PC-9 (cell line): ENCODE measurements at regions not wholly inside any gene's neighbourhood (a gene's known extent, or its start where the extent isn't known, plus 50 kb on each side); places are given as distances from the start of the nearest gene placed in this dataset.

Experiments
- BruUV-seq: library from RNA; stranded (reverse); fragments of 400-500 nt; replicated peaks from 2 replicates; lab custom pipeline; 2021; lab: Mats Ljungman, UMichigan
- CTCF ChIA-PET: fragments of 300-600 bp; sonication (Branson Sonifier 250); formaldehyde crosslinking; loops from one replicate; lab custom pipeline; 2022; ENCODE audit warnings: antibody characterized with exemption; lab: Charles Lee
- POLR2A ChIA-PET: fragments of 300-600 bp; sonication (Branson Sonifier 250); formaldehyde crosslinking; loops from one replicate; lab custom pipeline; 2022; ENCODE audit warnings: antibody characterized with exemption; ENCODE audit not compliant: unreplicated experiment; lab: Charles Lee
- DNase-seq, 2 experiments: peaks; one replicate each; pipeline versions ENCODE4 v3.0.0 to v3.0.0-alpha.2; 2015 to 2022; ENCODE audit warnings: mixed read lengths in 1 of 2
- H2AFZ ChIP-seq: fragments of 200-600 bp; sonication (generic); 2 replicates; pipeline ENCODE4 v1.8.1; 2017; ENCODE audit warnings: antibody characterized with exemption
- H3F3A ChIP-seq: fragments of 200-600 bp; sonication (generic); 2 replicates; pipeline ENCODE4 v1.8.1; 2017; ENCODE audit warnings: antibody characterized with exemption, mild to moderate bottlenecking, low read depth; ENCODE audit not compliant: insufficient read depth
- H3K27ac ChIP-seq: fragments of 200-600 bp; sonication (generic); 2 replicates; pipeline ENCODE4 v1.6.1; 2016; ENCODE audit warnings: mixed run types
- H3K27me3 ChIP-seq: fragments of 200-600 bp; sonication (generic); 2 replicates; pipeline ENCODE4 v1.6.1; 2016; ENCODE audit warnings: low read depth, mixed run types; ENCODE audit not compliant: insufficient read depth
- H3K36me3 ChIP-seq: fragments of 200-600 bp; sonication (generic); 2 replicates; pipeline ENCODE4 v1.6.1; 2016; ENCODE audit warnings: low read depth, mixed run types
- H3K4me1 ChIP-seq: fragments of 200-600 bp; sonication (generic); replicated peaks from 2 replicates; pipeline ENCODE4 v1.6.1; 2016; ENCODE audit warnings: mixed run types; ENCODE audit not compliant: insufficient read depth
- H3K4me2 ChIP-seq: fragments of 200-600 bp; sonication (generic); 2 replicates; pipeline ENCODE4 v1.6.1; 2017; ENCODE audit warnings: mixed run types
- H3K4me3 ChIP-seq: fragments of 200-600 bp; sonication (generic); 2 replicates; pipeline ENCODE4 v1.6.1; 2016; ENCODE audit warnings: mixed run types
- H3K79me2 ChIP-seq: fragments of 200-600 bp; sonication (generic); 2 replicates; pipeline ENCODE4 v1.6.1; 2017; ENCODE audit warnings: low read depth, mixed run types
- H3K9me2 ChIP-seq: fragments of 200-600 bp; sonication (generic); 2 replicates; pipeline ENCODE4 v1.8.1; 2017; ENCODE audit warnings: mild to moderate bottlenecking; ENCODE audit not compliant: insufficient read depth
- H3K9me3 ChIP-seq: fragments of 200-600 bp; sonication (generic); 2 replicates; pipeline ENCODE4 v1.8.1; 2016; ENCODE audit warnings: low read depth; ENCODE audit not compliant: insufficient read depth
- H4K20me1 ChIP-seq: fragments of 200-600 bp; sonication (generic); 2 replicates; pipeline ENCODE4 v1.8.1; 2017; ENCODE audit not compliant: insufficient read depth
- EZH2 ChIP-seq: fragments of 200-600 bp; sonication (generic); IDR thresholded peaks from 2 replicates; pipeline ENCODE4 v1.8.0; 2017; ENCODE audit warnings: antibody characterized with exemption, low read depth
- intact Hi-C: fragments of 100-400 bp; cut with micrococcal nuclease; formaldehyde crosslinking; loops from one replicate; pipeline ENCODE4 v1.10.0; 2022; ENCODE audit not compliant: unreplicated experiment
- TF ChIP-seq, protein P1 (sequence below): fragments of 200-600 bp; sonication (generic); conservative IDR thresholded peaks from 2 replicates; pipeline ENCODE4 v1.6.1; 2017; ENCODE audit warnings: mixed run types, antibody characterized with exemption, mild to moderate bottlenecking, moderate library complexity

GRCh38 chr4:79057772-79058171, 118.5 kb upstream of the PAQR3 start:
- BruUV-seq: no TSS peak
- Histone ChIP-seq H4K20me1 (no peaks in the 10 kb centered on the region), H3K27ac (no peak overlapping the region), H3K9me3 (no peaks in the 10 kb centered on the region), H3K4me3 (no peak overlapping the region), H3K4me2 (no peak overlapping the region), H3K27me3 (no peaks in the 10 kb centered on the region), H2AFZ (no peak overlapping the region), H3K36me3 (no peaks in the 10 kb centered on the region), H3K4me1 (no peaks in the 10 kb centered on the region), H3K9me2 (no peaks in the 10 kb centered on the region), H3K79me2 (no peaks in the 10 kb centered on the region), H3F3A (no peaks in the 10 kb centered on the region)
- POLR2A ChIA-PET: no interaction called here
- CTCF ChIA-PET: no interaction called here
- TF ChIP-seq EZH2: no peak
- TF ChIP-seq, protein P1, sequence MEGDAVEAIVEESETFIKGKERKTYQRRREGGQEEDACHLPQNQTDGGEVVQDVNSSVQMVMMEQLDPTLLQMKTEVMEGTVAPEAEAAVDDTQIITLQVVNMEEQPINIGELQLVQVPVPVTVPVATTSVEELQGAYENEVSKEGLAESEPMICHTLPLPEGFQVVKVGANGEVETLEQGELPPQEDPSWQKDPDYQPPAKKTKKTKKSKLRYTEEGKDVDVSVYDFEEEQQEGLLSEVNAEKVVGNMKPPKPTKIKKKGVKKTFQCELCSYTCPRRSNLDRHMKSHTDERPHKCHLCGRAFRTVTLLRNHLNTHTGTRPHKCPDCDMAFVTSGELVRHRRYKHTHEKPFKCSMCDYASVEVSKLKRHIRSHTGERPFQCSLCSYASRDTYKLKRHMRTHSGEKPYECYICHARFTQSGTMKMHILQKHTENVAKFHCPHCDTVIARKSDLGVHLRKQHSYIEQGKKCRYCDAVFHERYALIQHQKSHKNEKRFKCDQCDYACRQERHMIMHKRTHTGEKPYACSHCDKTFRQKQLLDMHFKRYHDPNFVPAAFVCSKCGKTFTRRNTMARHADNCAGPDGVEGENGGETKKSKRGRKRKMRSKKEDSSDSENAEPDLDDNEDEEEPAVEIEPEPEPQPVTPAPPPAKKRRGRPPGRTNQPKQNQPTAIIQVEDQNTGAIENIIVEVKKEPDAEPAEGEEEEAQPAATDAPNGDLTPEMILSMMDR: no peak
- DNase-seq: no peak
- intact Hi-C loops: no loop called here

DNA sequence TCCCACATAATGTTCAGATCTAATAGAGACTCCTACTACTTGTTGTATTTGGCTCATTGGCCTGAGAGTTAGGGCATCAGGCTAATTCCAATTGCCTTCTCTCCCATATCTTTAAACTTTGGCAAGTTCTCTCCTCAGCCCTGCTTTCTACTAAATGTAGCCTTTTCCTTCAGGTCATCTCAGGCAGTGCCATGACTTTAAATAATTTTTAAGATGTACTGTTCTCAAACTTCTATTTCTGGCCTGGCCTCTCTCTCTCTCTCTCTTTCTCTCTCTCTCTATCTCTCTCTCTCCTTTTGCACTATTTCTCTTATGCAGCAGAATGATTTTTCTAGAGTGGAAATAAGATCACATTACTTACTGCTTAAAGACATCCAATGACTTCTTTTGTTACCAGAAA, 114.5 kb upstream of the PAQR3 start:
- no peak overlapping the region for H3K4me2 ChIP-seq
- DNase-seq: no peak
- no peaks in the 10 kb centered on the region for H4K20me1 ChIP-seq
- no peaks in the 10 kb centered on the region for H3K79me2 ChIP-seq
- ChIA-PET CTCF (no interaction called here), POLR2A (no interaction called here)
- H3K36me3 ChIP-seq: no peaks in the 10 kb centered on the region
- no TSS peak for BruUV-seq
- H3K4me1 ChIP-seq: no peaks in the 10 kb centered on the region
- no peak overlapping the region for H3K27ac ChIP-seq
- H2AFZ ChIP-seq: no peak overlapping the region
- intact Hi-C loops: no loop called here
- H3K4me3 ChIP-seq: no peak overlapping the region
- H3K9me3 ChIP-seq: no peaks in the 10 kb centered on the region
- no peaks in the 10 kb centered on the region for H3K27me3 ChIP-seq
- no peak for TF ChIP-seq EZH2
- TF ChIP-seq, protein P1: no peak
- no peaks in the 10 kb centered on the region for H3K9me2 ChIP-seq
- H3F3A ChIP-seq: no peaks in the 10 kb centered on the region

DNA sequence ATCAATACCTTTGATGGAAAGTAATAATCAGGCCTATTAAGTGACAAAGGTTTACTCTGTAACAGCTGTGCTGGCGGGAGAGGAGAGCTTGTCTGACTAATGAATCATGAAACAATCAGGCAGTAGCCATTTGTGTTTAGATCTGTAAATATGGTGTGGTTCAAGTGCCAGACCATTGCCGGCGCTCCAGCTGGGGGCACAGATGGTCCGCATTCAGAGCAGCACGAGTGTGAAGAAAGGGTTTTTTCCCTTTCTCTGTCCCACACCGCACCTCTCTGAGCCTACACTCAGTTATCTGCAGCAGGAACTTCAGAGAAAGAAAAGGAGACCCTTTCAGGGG, 111.3 kb upstream of the PAQR3 start:
- no peak overlapping the region for H3K27ac ChIP-seq
- no peak for TF ChIP-seq EZH2
- TF ChIP-seq, protein P1: no peak
- H4K20me1 ChIP-seq: no peaks in the 10 kb centered on the region
- H3F3A ChIP-seq: no peaks in the 10 kb centered on the region
- no TSS peak for BruUV-seq
- H2AFZ ChIP-seq: no peak overlapping the region
- H3K9me2 ChIP-seq: no peaks in the 10 kb centered on the region
- no peaks in the 10 kb centered on the region for H3K79me2 ChIP-seq
- no peaks in the 10 kb centered on the region for H3K9me3 ChIP-seq
- no peaks in the 10 kb centered on the region for H3K36me3 ChIP-seq
- no peaks in the 10 kb centered on the region for H3K27me3 ChIP-seq
- H3K4me3 ChIP-seq: no peak overlapping the region
- ChIA-PET POLR2A (no interaction called here), CTCF (no interaction called here)
- DNase-seq: no peak
- intact Hi-C loops: no loop called here
- H3K4me1 ChIP-seq: no peaks in the 10 kb centered on the region
- H3K4me2 ChIP-seq: no peak overlapping the region
